Keratinocyte (primary cell): ENCODE measurements at regions not wholly inside any gene's neighbourhood (a gene's known extent, or its start where the extent isn't known, plus 50 kb on each side); places are given as distances from the start of the nearest gene placed in this dataset.

Source experiments
- DNase-seq: peaks from one replicate; pipeline ENCODE4 v3.0.0-alpha.2; 2011; ENCODE audit warnings: low read depth, missing footprints, low spot score
- FAIRE-seq: peaks from 2 replicates; lab custom pipeline; 2011; peaks lifted over from hg19 to GRCh38; lab: Jason Lieb, UNC
- H2AFZ ChIP-seq: 2 replicates; pipeline ENCODE4 v1.6.0; 2012; ENCODE audit warnings: low read length, control low read depth, inconsistent platforms; ENCODE audit not compliant: control insufficient read depth
- H3K27ac ChIP-seq: 2 replicates; pipeline ENCODE4 v1.5.1; 2011; ENCODE audit warnings: low read length; ENCODE audit not compliant: control insufficient read depth, insufficient read depth
- H3K27me3 ChIP-seq: 3 replicates; pipeline ENCODE4 v1.6.0; 2011; ENCODE audit warnings: low read length; ENCODE audit not compliant: control insufficient read depth, insufficient read depth; ENCODE audit errors: extremely low read depth
- H3K36me3 ChIP-seq, 2 experiments: 2 replicates in 1 of 2; 3 replicates in 1 of 2; pipeline ENCODE4 v1.5.1; 2011; ENCODE audit warnings: low read length in 2 of 2, mild to moderate bottlenecking in 1 of 2; ENCODE audit not compliant: control insufficient read depth in 2 of 2, insufficient read depth in 2 of 2; ENCODE audit errors: extremely low read depth in 1 of 2
- H3K4me1 ChIP-seq: 3 replicates; pipeline ENCODE4 v1.5.1; 2011; ENCODE audit warnings: low read length; ENCODE audit not compliant: control insufficient read depth, insufficient read depth; ENCODE audit errors: extremely low read depth
- H3K4me2 ChIP-seq: 3 replicates; pipeline ENCODE4 v1.6.0; 2011; ENCODE audit warnings: low read depth, low read length; ENCODE audit not compliant: control insufficient read depth, insufficient read depth; ENCODE audit errors: extremely low read depth
- H3K4me3 ChIP-seq, 3 experiments: fragments of 200-600 bp in 1 of 3; sonication (generic) in 1 of 3; 2 replicates in 2 of 3; 3 replicates in 1 of 3; pipeline ENCODE4 v1.5.1; 2011 to 2016; ENCODE audit warnings: low read length in 3 of 3, mild to moderate bottlenecking in 3 of 3, control low read depth in 2 of 3, inconsistent platforms in 1 of 3, low read depth in 1 of 3, mixed read lengths in 1 of 3, mixed run types in 1 of 3, moderate library complexity in 1 of 3; ENCODE audit not compliant: control insufficient read depth in 2 of 3, insufficient read depth in 2 of 3; ENCODE audit errors: extremely low read depth in 1 of 3
- H3K79me2 ChIP-seq: 2 replicates; pipeline ENCODE4 v1.6.0; 2012; ENCODE audit warnings: low read length; ENCODE audit not compliant: control insufficient read depth, insufficient read depth
- H3K9ac ChIP-seq: 3 replicates; pipeline ENCODE4 v1.6.0; 2011; ENCODE audit warnings: low read length; ENCODE audit not compliant: control insufficient read depth, insufficient read depth; ENCODE audit errors: extremely low read depth
- H3K9me1 ChIP-seq: 3 replicates; pipeline ENCODE4 v1.6.0; 2011; ENCODE audit warnings: low read length; ENCODE audit not compliant: control insufficient read depth, insufficient read depth; ENCODE audit errors: extremely low read depth
- H3K9me3 ChIP-seq: 2 replicates; pipeline ENCODE4 v1.5.1; 2012; ENCODE audit warnings: low read depth, low read length; ENCODE audit not compliant: control insufficient read depth
- H4K20me1 ChIP-seq: 3 replicates; pipeline ENCODE4 v1.6.0; 2011; ENCODE audit warnings: low read length; ENCODE audit not compliant: control insufficient read depth, insufficient read depth; ENCODE audit errors: extremely low read depth
- EZH2 ChIP-seq: IDR thresholded peaks from one replicate; pipeline ENCODE4 v1.6.1; 2012; ENCODE audit warnings: inconsistent platforms, mild to moderate bottlenecking, low read length, moderate library complexity
- dilution Hi-C: fragments of 300-500 bp; cut with MboI; formaldehyde crosslinking; loops from one replicate; pipeline ENCODE4 v1.7.0; 2020; ENCODE audit warnings: low sequenced_read_pairs; ENCODE audit not compliant: extremely low pct_ligation_motif_present
- TF ChIP-seq, protein P1 (sequence below), 3 experiments: IDR thresholded peaks in 1 of 3; conservative IDR thresholded peaks in 1 of 3; optimal IDR thresholded peaks in 1 of 3; 2 replicates in 2 of 3; 3 replicates in 1 of 3; pipeline versions ENCODE3 to v1.5.1; 2011; ENCODE audit warnings: low read length in 3 of 3, mild to moderate bottlenecking in 3 of 3, moderate library complexity in 2 of 3, control low read depth in 1 of 3, inconsistent platforms in 1 of 3; ENCODE audit not compliant: insufficient read depth in 2 of 3; ENCODE audit errors: extremely low read depth in 1 of 3

DNA sequence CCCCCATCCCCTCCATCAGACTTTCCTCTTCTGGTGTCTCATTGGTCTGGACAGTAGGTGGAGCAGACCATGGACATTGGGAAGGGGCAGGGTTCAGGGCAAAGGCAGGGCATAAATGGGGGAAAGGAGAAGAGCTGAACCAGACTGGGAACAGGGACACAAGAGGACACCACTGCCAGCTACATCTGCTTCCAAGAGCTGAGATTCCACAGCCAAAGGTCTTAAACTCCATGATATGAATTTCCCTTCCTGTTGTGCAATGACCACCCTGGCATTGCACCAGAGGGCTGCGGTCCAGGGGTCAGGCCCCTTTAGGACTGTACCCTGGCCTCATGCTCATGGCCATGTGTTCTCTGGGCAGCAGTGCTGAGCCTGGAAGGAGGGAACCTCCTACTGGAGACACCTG lies 137.9 kb downstream of the MAFB start:
- TF ChIP-seq, protein P1, sequence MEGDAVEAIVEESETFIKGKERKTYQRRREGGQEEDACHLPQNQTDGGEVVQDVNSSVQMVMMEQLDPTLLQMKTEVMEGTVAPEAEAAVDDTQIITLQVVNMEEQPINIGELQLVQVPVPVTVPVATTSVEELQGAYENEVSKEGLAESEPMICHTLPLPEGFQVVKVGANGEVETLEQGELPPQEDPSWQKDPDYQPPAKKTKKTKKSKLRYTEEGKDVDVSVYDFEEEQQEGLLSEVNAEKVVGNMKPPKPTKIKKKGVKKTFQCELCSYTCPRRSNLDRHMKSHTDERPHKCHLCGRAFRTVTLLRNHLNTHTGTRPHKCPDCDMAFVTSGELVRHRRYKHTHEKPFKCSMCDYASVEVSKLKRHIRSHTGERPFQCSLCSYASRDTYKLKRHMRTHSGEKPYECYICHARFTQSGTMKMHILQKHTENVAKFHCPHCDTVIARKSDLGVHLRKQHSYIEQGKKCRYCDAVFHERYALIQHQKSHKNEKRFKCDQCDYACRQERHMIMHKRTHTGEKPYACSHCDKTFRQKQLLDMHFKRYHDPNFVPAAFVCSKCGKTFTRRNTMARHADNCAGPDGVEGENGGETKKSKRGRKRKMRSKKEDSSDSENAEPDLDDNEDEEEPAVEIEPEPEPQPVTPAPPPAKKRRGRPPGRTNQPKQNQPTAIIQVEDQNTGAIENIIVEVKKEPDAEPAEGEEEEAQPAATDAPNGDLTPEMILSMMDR (optimal IDR thresholded peaks at IDR 0.05 in 1 of 3, IDR thresholded peaks at IDR 0.05 in 1 of 3, conservative IDR thresholded peaks at IDR 0.05 in 1 of 3; ENCODE audit: extremely low read depth in 1 of 3, insufficient read depth in 2 of 3, low read length in 3 of 3) = no peak
- no peak for TF ChIP-seq EZH2

DNA sequence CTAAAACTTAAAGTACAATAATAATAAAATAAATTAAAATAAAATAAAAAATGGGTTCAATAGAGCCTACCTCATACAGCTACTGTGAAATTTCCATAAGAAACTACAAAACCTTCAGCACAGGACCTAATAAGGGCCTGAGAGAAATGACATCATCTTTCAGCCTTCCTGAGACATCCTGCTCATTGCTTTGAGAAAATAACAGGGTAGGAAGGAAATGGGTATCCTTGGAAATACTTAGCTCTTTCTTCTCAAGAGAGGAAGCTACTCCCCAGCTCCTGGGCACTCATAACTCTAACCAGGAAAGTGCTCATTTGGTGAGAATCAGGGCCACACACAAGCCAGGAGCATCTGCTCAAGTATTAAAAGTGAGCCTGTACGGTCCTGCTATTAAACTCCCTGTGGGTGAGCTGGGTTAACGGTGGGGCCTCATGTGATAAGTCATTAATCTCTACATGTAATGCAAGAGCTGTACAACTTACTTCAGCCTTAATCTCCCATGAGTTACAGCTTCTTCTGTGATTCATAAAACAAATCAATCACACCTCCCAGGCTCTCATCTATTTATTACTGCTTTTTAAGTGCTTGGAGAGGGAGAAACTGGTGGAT lies 141.4 kb downstream of the MAFB start:
- Histone ChIP-seq H3K79me2 (no peaks in the 10 kb centered on the region), H3K27me3 (no peaks in the 10 kb centered on the region), H3K36me3 (no peaks in the 10 kb centered on the region), H3K4me2 (no peak overlapping the region), H4K20me1 (no peaks in the 10 kb centered on the region), H3K4me1 (no peaks in the 10 kb centered on the region), H3K9me3 (no peaks in the 10 kb centered on the region), H3K9me1 (no peaks in the 10 kb centered on the region), H3K27ac (no peak overlapping the region), H3K4me3 (no peak overlapping the region), H2AFZ (no peak overlapping the region), H3K9ac (no peak overlapping the region)
- DNase-seq = no peak
- no peak for FAIRE-seq
- no peak for TF ChIP-seq EZH2
- dilution Hi-C loops = no loop called here

More for the DNA sequence above, 137.9 kb downstream of the MAFB start:
- no peak overlapping the region for H3K4me2 ChIP-seq
- H3K9me1 ChIP-seq = no peaks in the 10 kb centered on the region
- no peak overlapping the region for H2AFZ ChIP-seq
- no peaks in the 10 kb centered on the region for H3K36me3 ChIP-seq
- H3K79me2 ChIP-seq = no peaks in the 10 kb centered on the region
- H4K20me1 ChIP-seq = no peaks in the 10 kb centered on the region
- DNase-seq = no peak
- H3K27ac ChIP-seq = no peak overlapping the region
- no peaks in the 10 kb centered on the region for H3K9me3 ChIP-seq
- dilution Hi-C loops = no loop called here
- H3K4me3 ChIP-seq = no peak overlapping the region
- no peaks in the 10 kb centered on the region for H3K4me1 ChIP-seq
- H3K27me3 ChIP-seq = no peaks in the 10 kb centered on the region
- no peak for FAIRE-seq
- H3K9ac ChIP-seq = no peak overlapping the region

DNA sequence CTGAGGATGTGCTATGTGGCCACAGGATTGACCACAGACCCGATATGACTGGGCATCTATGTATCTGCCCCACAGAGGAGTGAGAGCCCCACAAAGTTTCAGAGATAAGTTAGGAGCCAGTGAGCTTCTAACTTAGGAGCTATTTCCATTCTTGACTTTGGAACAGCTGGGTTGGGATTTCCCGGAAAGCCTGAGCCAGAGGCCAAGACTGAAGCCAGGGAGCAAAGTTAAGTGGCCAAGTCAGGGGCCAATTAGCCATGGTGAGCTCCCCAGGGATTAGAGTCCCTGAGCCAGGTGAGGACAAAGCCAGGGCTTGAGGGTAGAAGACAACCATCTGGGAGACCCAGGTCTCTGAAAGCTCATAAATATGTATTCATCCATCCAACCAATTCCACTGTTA lies 143.6 kb downstream of the MAFB start:
- H3K9ac ChIP-seq = no peak overlapping the region
- FAIRE-seq = no peak
- no peaks in the 10 kb centered on the region for H3K27me3 ChIP-seq
- H3K4me1 ChIP-seq = no peaks in the 10 kb centered on the region
- no peaks in the 10 kb centered on the region for H4K20me1 ChIP-seq
- no peak for TF ChIP-seq EZH2
- TF ChIP-seq, protein P1 (optimal IDR thresholded peaks at IDR 0.05 in 1 of 3, IDR thresholded peaks at IDR 0.05 in 1 of 3, conservative IDR thresholded peaks at IDR 0.05 in 1 of 3; ENCODE audit: extremely low read depth in 1 of 3, insufficient read depth in 2 of 3, low read length in 3 of 3) = no peak
- no peaks in the 10 kb centered on the region for H3K9me1 ChIP-seq
- dilution Hi-C loops = no loop called here
- H3K9me3 ChIP-seq = no peaks in the 10 kb centered on the region
- H3K4me3 ChIP-seq = no peak overlapping the region
- H3K36me3 ChIP-seq = no peaks in the 10 kb centered on the region
- H3K27ac ChIP-seq = no peak overlapping the region
- no peak overlapping the region for H3K4me2 ChIP-seq
- H2AFZ ChIP-seq = no peak overlapping the region
- no peaks in the 10 kb centered on the region for H3K79me2 ChIP-seq
- DNase-seq = no peak
